Activated CD8-positive, alpha-beta T cell treated with anti-CD3 and anti-CD28 coated beads for 36 hours (primary cell): ENCODE measurements at regions not wholly inside any gene's neighbourhood (a gene's known extent, or its start where the extent isn't known, plus 50 kb on each side); places are given as distances from the start of the nearest gene placed in this dataset.
"Not testable (repeated sequence)": the region's sequence is repeated elsewhere in the genome, so short reads cannot be mapped to it uniquely, and the experiment has no call there.

Experiments
- ATAC-seq: fragments of 200-7000 bp; cut with Tn5 transposase; one replicate; pipeline ENCODE4 v1.10.0; 2021; ENCODE audit warnings: mild to moderate bottlenecking, moderate library complexity
- CTCF ChIA-PET: fragments of 350-600 bp; sonication (Branson Sonifier 250); formaldehyde crosslinking; loops from one replicate; lab custom pipeline; 2021; ENCODE audit warnings: antibody characterized with exemption; lab: Charles Lee
- POLR2A ChIA-PET: fragments of 350-600 bp; sonication (Branson Sonifier 250); formaldehyde crosslinking; loops from one replicate; lab custom pipeline; 2021; ENCODE audit warnings: antibody characterized with exemption; lab: Charles Lee
- DNase-seq: peaks from one replicate; pipeline ENCODE4 v3.0.0-alpha.2; 2020
- H3K27ac Mint-ChIP-seq: one replicate; pipeline ENCODE4 v1.8.0; 2021; ENCODE audit warnings: mild to moderate bottlenecking, mixed read lengths
- H3K27me3 Mint-ChIP-seq: one replicate; pipeline ENCODE4 v1.8.0; 2021; ENCODE audit warnings: mixed read lengths
- H3K36me3 Mint-ChIP-seq: one replicate; pipeline ENCODE4 v1.8.0; 2021; ENCODE audit warnings: low read depth, mixed read lengths
- H3K4me1 Mint-ChIP-seq: one replicate; pipeline ENCODE4 v1.8.0; 2021; ENCODE audit warnings: low read depth, mixed read lengths
- H3K4me3 Mint-ChIP-seq: one replicate; pipeline ENCODE4 v1.8.0; 2021; ENCODE audit warnings: mild to moderate bottlenecking, moderate library complexity, mixed read lengths
- H3K9me3 Mint-ChIP-seq: one replicate; pipeline ENCODE4 v1.8.0; 2021; ENCODE audit warnings: mixed read lengths
- CTCF ChIP-seq: fragments of 200-600 bp; IDR thresholded peaks from one replicate; pipeline ENCODE4 v1.8.0; 2022; ENCODE audit warnings: antibody characterized with exemption, mild to moderate bottlenecking
- intact Hi-C: fragments of 100-400 bp; cut with micrococcal nuclease; formaldehyde crosslinking; loops from one replicate; pipeline ENCODE4 v1.10.0; 2022

- Mint-ChIP-seq H3K9me3 (peaks cover 10% of the 10 kb centered on the region), H3K4me1 (no peaks in the 10 kb centered on the region), H3K4me3 (no peak overlapping the region), H3K27me3 (peaks cover 2% of the 10 kb centered on the region), H3K27ac (no peak overlapping the region), H3K36me3 (no peaks in the 10 kb centered on the region)
- intact Hi-C loops: no loop called here
- ChIA-PET CTCF (no interaction called here), POLR2A (no interaction called here)
- TF ChIP-seq CTCF: no peak
- no peak for ATAC-seq
- DNase-seq: no peak
Measured at GRCh38 chr6:159415540-159415939, 246.3 kb downstream of the FNDC1 start.

- Mint-ChIP-seq H3K4me3 (no peak overlapping the region), H3K9me3 (peaks cover 10% of the 10 kb centered on the region), H3K36me3 (no peaks in the 10 kb centered on the region), H3K27ac (no peak overlapping the region), H3K4me1 (no peaks in the 10 kb centered on the region), H3K27me3 (peaks cover 2% of the 10 kb centered on the region)
- no peak for ATAC-seq
- DNase-seq: no peak
- POLR2A ChIA-PET: no interaction called here
- intact Hi-C loops: no loop called here
- CTCF ChIA-PET: interaction anchor here (0.7 to 1.2 kb wide), 2 partner anchors 9 to 162 kb away, joined by 3 read pairs; no protein-coding TSS in a partner anchor
- no peak for TF ChIP-seq CTCF
Measured at GRCh38 chr6:159414711-159415110, 245.5 kb downstream of the FNDC1 start.

- H3K4me1 Mint-ChIP-seq, ATAC-seq, intact Hi-C loops, POLR2A ChIA-PET, H3K9me3 Mint-ChIP-seq, CTCF ChIA-PET, H3K27ac Mint-ChIP-seq, H3K4me3 Mint-ChIP-seq, H3K36me3 Mint-ChIP-seq, DNase-seq, H3K27me3 Mint-ChIP-seq: not testable (repeated sequence)
Measured at GRCh38 chr6:159407211-159407780, 238.1 kb downstream of the FNDC1 start.

- no peak overlapping the region for H3K27ac Mint-ChIP-seq
- no peak for TF ChIP-seq CTCF
- ATAC-seq (no peak), DNase-seq (no peak)
- H3K9me3 Mint-ChIP-seq: no peaks in the 10 kb centered on the region
- intact Hi-C loops: no loop called here
- no peaks in the 10 kb centered on the region for H3K36me3 Mint-ChIP-seq
- H3K4me3 Mint-ChIP-seq: no peak overlapping the region
- CTCF ChIA-PET: no interaction called here
- no peaks in the 10 kb centered on the region for H3K4me1 Mint-ChIP-seq
- H3K27me3 Mint-ChIP-seq: peaks cover 5% of the 10 kb centered on the region
- POLR2A ChIA-PET: no interaction called here
Measured at GRCh38 chr6:159404296-159404695, 235.1 kb downstream of the FNDC1 start.

- H3K27ac Mint-ChIP-seq: no peak overlapping the region
- no peaks in the 10 kb centered on the region for H3K4me1 Mint-ChIP-seq
- DNase-seq (no peak), ATAC-seq (no peak)
- no peak for TF ChIP-seq CTCF
- no peak overlapping the region for H3K4me3 Mint-ChIP-seq
- CTCF ChIA-PET: no interaction called here
- POLR2A ChIA-PET: no interaction called here
- no peaks in the 10 kb centered on the region for H3K9me3 Mint-ChIP-seq
- H3K36me3 Mint-ChIP-seq: no peaks in the 10 kb centered on the region
- intact Hi-C loops: no loop called here
- H3K27me3 Mint-ChIP-seq: peaks cover 8% of the 10 kb centered on the region
Measured at GRCh38 chr6:159400826-159401225, 231.6 kb downstream of the FNDC1 start.
